Activated naive CD8-positive, alpha-beta T cell treated with anti-CD3 and anti-CD28 coated beads, Interleukin-2, amount 50 U/mL, for 24 hours (primary cell): ENCODE measurements at regions not wholly inside any gene's neighbourhood (a gene's known extent, or its start where the extent isn't known, plus 50 kb on each side); places are given as distances from the start of the nearest gene placed in this dataset.
"Not testable (repeated sequence)": the region's sequence is repeated elsewhere in the genome, so short reads cannot be mapped to it uniquely, and the experiment has no call there.

Source experiments
- ATAC-seq: fragments of 150-1000 bp; cut with Tn5 transposase; one replicate; pipeline ENCODE4 v1.10.0; 2021
- DNase-seq: peaks from one replicate; pipeline ENCODE4 v3.0.0; 2021
- H3K27ac Mint-ChIP-seq: one replicate; pipeline ENCODE4 v1.8.0; 2021; ENCODE audit warnings: mild to moderate bottlenecking, mixed read lengths
- H3K27me3 Mint-ChIP-seq: one replicate; pipeline ENCODE4 v1.8.0; 2021; ENCODE audit warnings: mixed read lengths
- H3K36me3 Mint-ChIP-seq: one replicate; pipeline ENCODE4 v1.8.0; 2021; ENCODE audit warnings: low read depth, mixed read lengths
- H3K4me1 Mint-ChIP-seq: one replicate; pipeline ENCODE4 v1.8.0; 2021; ENCODE audit warnings: mixed read lengths
- H3K4me3 Mint-ChIP-seq: one replicate; pipeline ENCODE4 v1.8.0; 2021; ENCODE audit warnings: mild to moderate bottlenecking, moderate library complexity, mixed read lengths
- H3K9me3 Mint-ChIP-seq: one replicate; pipeline ENCODE4 v1.8.0; 2021; ENCODE audit warnings: mixed read lengths

DNA sequence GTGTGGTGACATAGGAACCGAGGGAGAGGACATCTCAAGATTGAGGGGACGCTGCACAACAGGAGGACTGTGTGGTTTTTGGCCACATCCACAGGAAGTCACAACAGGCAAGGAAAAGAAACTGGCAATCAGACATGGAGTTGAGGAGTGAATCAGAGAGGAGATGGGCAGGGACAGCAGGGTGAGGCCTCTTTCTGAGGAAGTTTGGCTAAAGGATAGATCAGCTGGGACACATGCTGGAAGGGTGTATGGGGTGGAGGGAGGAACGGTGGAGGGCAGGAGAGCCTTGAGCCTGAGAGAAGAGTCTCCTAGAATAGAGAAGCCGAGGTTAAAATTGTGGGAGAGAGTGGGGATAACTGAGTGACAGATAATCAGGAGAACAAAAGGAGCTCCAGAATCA is 75.1 kb upstream of the CIDEA start:
- H3K27ac Mint-ChIP-seq, ATAC-seq, H3K27me3 Mint-ChIP-seq: not testable (repeated sequence)

DNA sequence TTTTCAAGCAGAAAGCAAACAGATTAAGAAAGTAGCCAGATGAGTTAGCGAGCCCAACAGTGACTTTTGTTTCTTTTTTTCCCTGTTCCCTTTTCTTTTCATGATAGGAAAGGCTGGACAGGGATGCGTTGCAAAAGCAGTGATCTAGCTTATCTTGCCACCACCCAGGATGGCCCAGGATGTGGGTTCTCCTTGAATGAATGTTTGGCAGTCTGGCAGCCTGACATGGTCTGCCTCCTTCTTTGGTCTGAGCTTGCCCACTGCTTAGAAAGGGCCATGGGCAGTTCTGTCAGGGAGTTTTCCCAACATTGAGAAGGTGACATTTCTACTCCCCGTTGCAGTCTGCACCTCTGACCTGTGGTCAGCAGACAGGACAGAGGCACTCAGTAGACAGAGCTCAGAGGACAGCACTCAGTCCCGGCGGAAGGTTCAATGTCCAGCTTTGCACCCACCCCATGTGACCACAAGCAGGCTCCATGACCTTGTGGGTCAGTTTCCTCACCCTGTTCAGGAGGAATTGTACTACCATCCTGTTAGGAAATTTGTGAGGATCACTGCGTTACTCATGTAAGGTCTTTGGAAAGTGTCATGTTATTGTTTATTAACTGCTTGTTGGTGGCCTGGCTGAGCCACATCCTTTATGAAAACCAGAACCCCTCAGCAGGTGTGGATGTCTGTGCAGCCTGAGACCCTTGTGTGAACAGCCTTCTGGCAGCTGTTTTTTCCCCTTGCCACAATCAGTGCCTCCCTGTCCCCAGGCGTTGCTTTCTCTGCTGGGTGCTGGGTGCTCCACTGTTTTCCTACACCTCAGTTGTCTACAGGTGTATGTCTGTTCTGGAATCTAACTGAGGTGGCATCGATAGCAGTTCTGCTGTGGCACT is 74.2 kb upstream of the CIDEA start:
- H3K36me3 Mint-ChIP-seq, H3K27me3 Mint-ChIP-seq, H3K4me3 Mint-ChIP-seq, DNase-seq, H3K27ac Mint-ChIP-seq, ATAC-seq, H3K9me3 Mint-ChIP-seq, H3K4me1 Mint-ChIP-seq: not testable (repeated sequence)

More for the DNA sequence above, 75.1 kb upstream of the CIDEA start:
- H3K4me3 Mint-ChIP-seq, H3K9me3 Mint-ChIP-seq, DNase-seq, H3K36me3 Mint-ChIP-seq, H3K4me1 Mint-ChIP-seq: not testable (repeated sequence)

DNA sequence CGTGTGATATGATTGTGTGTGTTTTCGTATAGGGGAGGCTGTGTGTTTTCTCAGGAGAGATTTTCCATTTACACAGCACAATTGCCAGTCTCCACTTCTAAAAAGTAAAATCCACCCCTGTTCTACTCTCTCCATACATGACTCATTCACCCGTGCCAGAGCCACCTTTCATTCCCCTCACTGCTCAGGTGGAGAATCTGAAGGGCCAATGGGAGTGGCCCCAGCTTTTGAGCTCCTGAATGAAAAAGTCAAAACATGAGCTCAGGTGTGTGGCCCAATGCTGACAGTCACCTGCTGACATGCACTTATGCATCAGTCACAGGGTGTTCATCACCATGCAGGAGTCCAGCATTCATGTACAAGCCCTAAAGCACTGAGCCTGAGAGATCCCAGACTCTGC is 55.4 kb upstream of the CIDEA start:
- not testable (repeated sequence) for H3K27me3 Mint-ChIP-seq, H3K9me3 Mint-ChIP-seq, DNase-seq, H3K36me3 Mint-ChIP-seq, H3K4me3 Mint-ChIP-seq, H3K4me1 Mint-ChIP-seq, H3K27ac Mint-ChIP-seq, ATAC-seq

DNA sequence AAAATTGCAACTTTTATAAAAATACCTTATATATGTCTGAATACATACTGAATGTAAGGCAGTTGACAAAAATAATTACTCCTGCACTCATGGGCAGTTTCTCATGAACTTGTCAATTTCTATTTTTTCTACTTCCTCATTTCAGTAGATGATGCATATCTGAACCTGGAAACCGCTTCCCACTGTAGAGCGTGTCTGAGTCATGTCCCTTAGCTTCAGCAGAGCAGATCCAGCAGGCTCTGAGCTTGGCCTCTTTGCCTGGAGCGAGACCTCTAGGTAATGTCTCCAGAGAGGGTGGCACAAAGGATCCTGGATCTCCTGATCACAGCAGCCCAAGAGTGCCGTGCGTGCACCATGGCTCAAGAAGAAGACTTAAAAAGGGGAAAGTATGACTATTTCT is 54.0 kb upstream of the CIDEA start:
- not testable (repeated sequence) for DNase-seq, H3K36me3 Mint-ChIP-seq, H3K4me1 Mint-ChIP-seq, H3K27ac Mint-ChIP-seq, H3K27me3 Mint-ChIP-seq, H3K4me3 Mint-ChIP-seq, H3K9me3 Mint-ChIP-seq
- ATAC-seq, result peak; percentile 75
